A673 (cell line): ENCODE measurements at regions not wholly inside any gene's neighbourhood (a gene's known extent, or its start where the extent isn't known, plus 50 kb on each side); places are given as distances from the start of the nearest gene placed in this dataset.

Experiments
- BruUV-seq: library from RNA; stranded (reverse); fragments of 400-500 nt; replicated peaks from 2 replicates; lab custom pipeline; 2021; lab: Mats Ljungman, UMichigan
- CTCF ChIA-PET: fragments of 300-600 bp; sonication (Branson Sonifier 250); formaldehyde crosslinking; loops from one replicate; lab custom pipeline; 2022; ENCODE audit warnings: antibody characterized with exemption; lab: Charles Lee
- POLR2A ChIA-PET: fragments of 300-600 bp; sonication (Branson Sonifier 250); formaldehyde crosslinking; loops from one replicate; lab custom pipeline; 2022; ENCODE audit warnings: antibody characterized with exemption; ENCODE audit not compliant: low non-redundant PET; lab: Charles Lee
- DNase-seq: peaks from one replicate; pipeline ENCODE4 v3.0.0-alpha.2; 2015; ENCODE audit warnings: low spot score
- H3K27ac ChIP-seq: fragments of 200-600 bp; sonication (generic); 2 replicates; pipeline ENCODE4 v1.5.1; 2016; ENCODE audit warnings: mixed run types, low read depth, mild to moderate bottlenecking, mixed read lengths, antibody characterized with exemption, low read length; ENCODE audit not compliant: poor library complexity, severe bottlenecking
- H3K27me3 ChIP-seq: fragments of 200-600 bp; sonication (generic); replicated peaks from 2 replicates; pipeline ENCODE4 v1.6.1; 2017; ENCODE audit warnings: mixed run types, low read depth, mild to moderate bottlenecking, mixed read lengths, antibody characterized with exemption, low read length; ENCODE audit not compliant: insufficient read depth, poor library complexity
- H3K36me3 ChIP-seq: fragments of 200-600 bp; sonication (generic); 2 replicates; pipeline ENCODE4 v1.6.1; 2016; ENCODE audit warnings: mixed run types, mild to moderate bottlenecking, mixed read lengths, antibody characterized with exemption, low read length; ENCODE audit not compliant: insufficient read depth, poor library complexity, severe bottlenecking
- H3K4me1 ChIP-seq: fragments of 200-600 bp; sonication (generic); 2 replicates; pipeline ENCODE4 v1.6.1; 2017; ENCODE audit warnings: mixed run types, mild to moderate bottlenecking, mixed read lengths, antibody characterized with exemption, low read length; ENCODE audit not compliant: insufficient read depth, poor library complexity, severe bottlenecking
- H3K4me3 ChIP-seq: fragments of 200-600 bp; sonication (generic); 2 replicates; pipeline ENCODE4 v1.5.1; 2016; ENCODE audit warnings: low read depth, mixed run types, mild to moderate bottlenecking, mixed read lengths, low read length; ENCODE audit not compliant: poor library complexity, severe bottlenecking
- H3K9me3 ChIP-seq: fragments of 200-600 bp; sonication (generic); 2 replicates; pipeline ENCODE4 v1.6.1; 2016; ENCODE audit warnings: mixed run types, low read depth, mild to moderate bottlenecking, mixed read lengths, antibody characterized with exemption, low read length; ENCODE audit not compliant: poor library complexity, severe bottlenecking
- EZH2 ChIP-seq: fragments of 200-600 bp; sonication (generic); IDR thresholded peaks from 2 replicates; pipeline ENCODE4 v1.6.1; 2017; ENCODE audit warnings: borderline replicate concordance, low read depth, mild to moderate bottlenecking, mixed read lengths, antibody characterized with exemption, low read length; ENCODE audit not compliant: poor library complexity, severe bottlenecking
- intact Hi-C: fragments of 100-400 bp; cut with micrococcal nuclease; formaldehyde crosslinking; loops from one replicate; pipeline ENCODE4 v1.10.0; 2022; ENCODE audit not compliant: unreplicated experiment
- TF ChIP-seq, protein P1 (sequence below): fragments of 300-800, 200-600 bp; sonication (generic); conservative IDR thresholded peaks from 2 replicates; pipeline ENCODE4 v1.5.1; 2017; ENCODE audit warnings: low read depth, mild to moderate bottlenecking, antibody characterized with exemption, low read length, moderate library complexity, mixed read lengths

DNA sequence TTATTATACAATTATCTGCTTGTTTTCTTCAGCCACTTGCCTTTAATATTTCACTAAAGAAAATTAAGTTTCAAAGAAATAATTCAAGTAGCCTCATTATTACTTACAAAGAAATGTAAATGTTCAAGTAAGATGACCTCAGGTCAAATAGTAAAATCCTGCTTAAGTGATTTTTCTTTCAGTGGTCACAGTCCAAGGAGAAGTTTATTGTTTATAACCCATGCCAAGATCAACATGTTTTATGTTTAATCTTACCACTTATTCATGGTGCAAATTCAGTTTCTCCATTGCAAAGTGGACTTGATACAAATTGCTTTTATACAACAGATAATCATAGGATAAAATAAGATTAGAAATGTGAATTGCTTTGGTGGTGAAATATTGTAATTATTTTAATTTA is 370.2 kb upstream of the FLRT2 start:
- intact Hi-C loops, result no loop called here
- CTCF ChIA-PET, result no interaction called here

GRCh38 chr14:85165094-85165493 is 364.9 kb upstream of the FLRT2 start:
- peak; percentile 45 for DNase-seq
- no TSS peak for BruUV-seq
- TF ChIP-seq EZH2, result no peak
- TF ChIP-seq, protein P1, sequence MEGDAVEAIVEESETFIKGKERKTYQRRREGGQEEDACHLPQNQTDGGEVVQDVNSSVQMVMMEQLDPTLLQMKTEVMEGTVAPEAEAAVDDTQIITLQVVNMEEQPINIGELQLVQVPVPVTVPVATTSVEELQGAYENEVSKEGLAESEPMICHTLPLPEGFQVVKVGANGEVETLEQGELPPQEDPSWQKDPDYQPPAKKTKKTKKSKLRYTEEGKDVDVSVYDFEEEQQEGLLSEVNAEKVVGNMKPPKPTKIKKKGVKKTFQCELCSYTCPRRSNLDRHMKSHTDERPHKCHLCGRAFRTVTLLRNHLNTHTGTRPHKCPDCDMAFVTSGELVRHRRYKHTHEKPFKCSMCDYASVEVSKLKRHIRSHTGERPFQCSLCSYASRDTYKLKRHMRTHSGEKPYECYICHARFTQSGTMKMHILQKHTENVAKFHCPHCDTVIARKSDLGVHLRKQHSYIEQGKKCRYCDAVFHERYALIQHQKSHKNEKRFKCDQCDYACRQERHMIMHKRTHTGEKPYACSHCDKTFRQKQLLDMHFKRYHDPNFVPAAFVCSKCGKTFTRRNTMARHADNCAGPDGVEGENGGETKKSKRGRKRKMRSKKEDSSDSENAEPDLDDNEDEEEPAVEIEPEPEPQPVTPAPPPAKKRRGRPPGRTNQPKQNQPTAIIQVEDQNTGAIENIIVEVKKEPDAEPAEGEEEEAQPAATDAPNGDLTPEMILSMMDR, result no peak
- ChIA-PET CTCF (no interaction called here), POLR2A (no interaction called here)
- Histone ChIP-seq H3K27me3 (no peaks in the 10 kb centered on the region), H3K36me3 (no peaks in the 10 kb centered on the region), H3K4me3 (no peak overlapping the region), H3K27ac (no peak overlapping the region), H3K4me1 (no peaks in the 10 kb centered on the region), H3K9me3 (no peaks in the 10 kb centered on the region)
- intact Hi-C loops, result no loop called here

More for the DNA sequence above, 370.2 kb upstream of the FLRT2 start:
- no peak overlapping the region for H3K4me3 ChIP-seq
- POLR2A ChIA-PET, result no interaction called here
- H3K36me3 ChIP-seq, result no peaks in the 10 kb centered on the region
- no peaks in the 10 kb centered on the region for H3K9me3 ChIP-seq
- TF ChIP-seq, protein P1, result no peak
- no peak for TF ChIP-seq EZH2
- no peaks in the 10 kb centered on the region for H3K27me3 ChIP-seq
- no TSS peak for BruUV-seq
- DNase-seq, result no peak
- no peak overlapping the region for H3K27ac ChIP-seq
- H3K4me1 ChIP-seq, result no peaks in the 10 kb centered on the region

- no peak overlapping the region for H3K4me3 ChIP-seq
- no TSS peak for BruUV-seq
- POLR2A ChIA-PET, result no interaction called here
Observed at GRCh38 chr14:85169381-85169780, 360.6 kb upstream of the FLRT2 start.

More at GRCh38 chr14:85169381-85169780, 360.6 kb upstream of the FLRT2 start:
- intact Hi-C loops, result no loop called here
- no peak for DNase-seq
- TF ChIP-seq, protein P1, result no peak
- no peak for TF ChIP-seq EZH2
- no peak overlapping the region for H3K27ac ChIP-seq
- no peaks in the 10 kb centered on the region for H3K9me3 ChIP-seq
- no peaks in the 10 kb centered on the region for H3K36me3 ChIP-seq
- no peaks in the 10 kb centered on the region for H3K27me3 ChIP-seq
- H3K4me1 ChIP-seq, result no peaks in the 10 kb centered on the region
- CTCF ChIA-PET, result no interaction called here
